ENCODE measurements at regions not wholly inside any gene's neighbourhood (a gene's known extent, or its start where the extent isn't known, plus 50 kb on each side); places are given as distances from the start of the nearest gene placed in this dataset.

GRCh38 chr14:98170575-98170974, 1101.4 kb downstream of the BCL11B start:
- no peak for TF ChIP-seq ZNF658 (tag by site-specific recombination; IDR thresholded peaks at IDR 0.05)
- ChIA-PET CTCF (interaction anchor here (0.6 kb wide), 1 partner anchor 10 kb away, joined by 3 read pairs; no protein-coding TSS in a partner anchor), POLR2A (no interaction called here)

GRCh38 chr14:98171654-98172053, 1100.3 kb downstream of the BCL11B start:
- H3K4me3 ChIP-seq (ENCODE audit: low read depth, low read length): no peak overlapping the region
- no peaks in the 10 kb centered on the region for H3K4me1 ChIP-seq (ENCODE audit: control insufficient read depth, insufficient read depth, low read length)
- no peak overlapping the region for H3K27ac ChIP-seq (ENCODE audit: extremely low read depth, low read depth, low read length)
- no peak for TF ChIP-seq ZNF596 (tag by site-specific recombination; IDR thresholded peaks at IDR 0.05)
- no peak for TF ChIP-seq ZNF510 (tag by site-specific recombination; IDR thresholded peaks at IDR 0.05; ENCODE audit: insufficient replicate concordance)
- TF ChIP-seq ZFP41 (tag by site-specific recombination; IDR thresholded peaks at IDR 0.05; ENCODE audit: borderline replicate concordance): no peak
- no peak for TF ChIP-seq ZNF433 (tag by site-specific recombination; IDR thresholded peaks at IDR 0.05; ENCODE audit: low read depth)
- no peak for TF ChIP-seq ZNF521 (tag by site-specific recombination; IDR thresholded peaks at IDR 0.05)
- no peak for TF ChIP-seq ZNF202 (tag by site-specific recombination; IDR thresholded peaks at IDR 0.05; ENCODE audit: borderline replicate concordance)
- TF ChIP-seq ZSCAN18 (tag by site-specific recombination; IDR thresholded peaks at IDR 0.05): no peak
- TF ChIP-seq IKZF3 (tag by site-specific recombination; IDR thresholded peaks at IDR 0.05): no peak
- no peak for TF ChIP-seq ZIC2 (tag by site-specific recombination; IDR thresholded peaks at IDR 0.05)
- no peak for TF ChIP-seq ZNF426 (tag by site-specific recombination; IDR thresholded peaks at IDR 0.05)
- no peak for TF ChIP-seq BCL11B (tag by site-specific recombination; IDR thresholded peaks at IDR 0.05; ENCODE audit: low read depth)
- no peak for TF ChIP-seq ZNF274 (IDR thresholded peaks at IDR 0.05; ENCODE audit: low read length)
- TF ChIP-seq ZNF274 (tag by site-specific recombination; IDR thresholded peaks at IDR 0.05; ENCODE audit: borderline replicate concordance): no peak
- TF ChIP-seq ZNF548 (tag by site-specific recombination; IDR thresholded peaks at IDR 0.05): no peak
- no peak for TF ChIP-seq ZNF324 (tag by site-specific recombination; IDR thresholded peaks at IDR 0.05)
- no peak for TF ChIP-seq ZNF18 (tag by site-specific recombination; IDR thresholded peaks at IDR 0.05)
- TF ChIP-seq INSM2 (tag by site-specific recombination; IDR thresholded peaks at IDR 0.05): no peak
- no peak for TF ChIP-seq ZFHX2 (tag by site-specific recombination; conservative IDR thresholded peaks at IDR 0.05)
- no peak for TF ChIP-seq ZNF76 (tag by site-specific recombination; IDR thresholded peaks at IDR 0.05; ENCODE audit: borderline replicate concordance, low read depth)
- no peak for TF ChIP-seq ZNF121 (tag by site-specific recombination; IDR thresholded peaks at IDR 0.05)
- POLR2A ChIA-PET: no interaction called here
- no peaks in the 10 kb centered on the region for H3K36me3 ChIP-seq (ENCODE audit: control insufficient read depth in 2 of 2, insufficient read depth in 1 of 2, low read length in 2 of 2)
- CTCF ChIA-PET: no interaction called here
- H3K9me3 ChIP-seq (ENCODE audit: control insufficient read depth, insufficient read depth, low read depth, low read length): no peaks in the 10 kb centered on the region

More at GRCh38 chr14:98170575-98170974, 1101.4 kb downstream of the BCL11B start:
- no peaks in the 10 kb centered on the region for H3K4me1 ChIP-seq (ENCODE audit: control insufficient read depth, insufficient read depth, low read length)
- H3K4me3 ChIP-seq (ENCODE audit: low read depth, low read length): no peak overlapping the region
- no peaks in the 10 kb centered on the region for H3K9me3 ChIP-seq (ENCODE audit: control insufficient read depth, insufficient read depth, low read depth, low read length)
- H3K36me3 ChIP-seq (ENCODE audit: control insufficient read depth in 2 of 2, insufficient read depth in 1 of 2, low read length in 2 of 2): no peaks in the 10 kb centered on the region
- H3K27ac ChIP-seq (ENCODE audit: extremely low read depth, low read depth, low read length): no peak overlapping the region
